ENCODE measurements at regions not wholly inside any gene's neighbourhood (a gene's known extent, or its start where the extent isn't known, plus 50 kb on each side); places are given as distances from the start of the nearest gene placed in this dataset.
"Not testable (repeated sequence)": the region's sequence is repeated elsewhere in the genome, so short reads cannot be mapped to it uniquely, and the experiment has no call there.

- DNase-seq, result no peak
These were observed 367.9 kb upstream of the SLC39A10 start for GRCh38 chr2:195289081-195289480.

DNA sequence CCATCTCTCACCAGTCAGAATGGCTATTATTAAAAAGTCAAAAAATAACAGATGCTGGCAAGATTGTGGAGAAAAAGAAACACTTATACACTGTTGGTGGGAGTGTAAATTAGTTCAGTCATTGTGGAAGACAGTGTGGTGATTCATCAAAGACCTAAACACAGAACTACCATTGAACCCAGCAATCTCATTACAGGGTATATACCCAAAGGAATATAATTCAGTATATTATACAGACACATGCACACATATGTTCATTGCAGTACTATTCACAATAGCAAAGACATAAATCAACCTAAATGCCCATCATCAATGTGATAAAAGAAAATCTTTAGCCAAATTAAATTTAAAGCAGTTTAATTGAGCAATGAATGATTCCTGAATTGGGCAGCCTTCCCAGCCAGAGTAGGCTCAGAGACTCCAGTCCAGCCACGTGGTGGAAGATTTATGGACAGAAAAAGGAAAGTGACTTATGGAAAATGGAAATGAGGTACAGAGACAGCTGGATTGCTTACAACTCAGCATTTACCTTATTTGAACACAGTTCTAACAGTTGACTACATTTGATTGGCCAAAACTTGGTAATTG, 377.1 kb upstream of the SLC39A10 start:
- no peak for DNase-seq

DNA sequence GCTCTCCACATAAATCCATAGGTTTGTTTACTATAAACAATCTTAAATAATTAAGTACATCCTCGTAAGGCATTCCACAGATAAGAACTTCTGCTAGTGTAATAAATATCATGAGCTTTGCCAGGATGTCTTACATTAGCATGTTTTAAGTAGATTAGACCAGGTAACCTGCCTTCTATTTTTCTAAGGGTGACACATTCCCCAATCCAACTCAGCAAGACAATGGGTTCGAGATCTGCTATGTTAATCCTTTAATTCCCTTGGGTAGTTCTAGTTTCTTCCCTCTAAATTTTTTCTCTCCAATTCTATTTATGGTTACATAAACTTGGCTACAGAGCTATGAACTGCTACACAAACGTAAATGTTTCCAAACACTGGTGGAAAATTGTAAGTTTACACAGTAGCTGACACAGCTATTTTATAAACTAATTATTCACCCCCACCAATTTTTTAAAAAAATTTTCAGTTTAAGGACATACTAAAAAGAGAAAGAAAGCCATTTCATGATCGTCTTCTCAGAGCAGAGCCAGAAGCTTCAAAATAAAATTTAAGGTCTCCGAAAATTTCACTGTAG, 386.5 kb upstream of the SLC39A10 start:
- DNase-seq, result no peak

DNA sequence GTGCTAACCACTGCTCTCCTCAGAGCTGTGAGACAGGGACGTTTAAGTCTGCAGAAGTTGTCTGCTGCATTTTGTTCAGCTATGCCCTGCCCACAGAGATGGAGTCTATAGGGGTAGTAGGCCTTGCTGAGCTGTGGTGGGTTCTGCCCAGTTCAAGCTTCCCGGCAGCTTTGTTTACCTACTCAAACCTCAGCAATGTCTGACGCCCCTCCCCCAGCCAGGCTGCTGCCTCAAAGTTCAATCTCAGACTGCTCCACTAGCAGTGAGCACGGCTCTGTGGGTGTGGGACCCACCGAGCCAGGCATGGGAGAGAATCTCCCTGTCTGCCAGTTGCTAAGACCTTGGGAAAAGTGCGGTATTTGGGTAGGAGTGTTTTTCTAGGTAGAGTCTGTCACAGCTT, 387.8 kb upstream of the SLC39A10 start:
- DNase-seq, result no peak

GRCh38 chr2:195257979-195258378, 399.0 kb upstream of the SLC39A10 start:
- no peak for DNase-seq

- no peak for DNase-seq
These were observed 405.0 kb upstream of the SLC39A10 start for GRCh38 chr2:195252018-195252417.

GRCh38 chr2:195251214-195251613, 405.8 kb upstream of the SLC39A10 start:
- DNase-seq, result no peak

DNA sequence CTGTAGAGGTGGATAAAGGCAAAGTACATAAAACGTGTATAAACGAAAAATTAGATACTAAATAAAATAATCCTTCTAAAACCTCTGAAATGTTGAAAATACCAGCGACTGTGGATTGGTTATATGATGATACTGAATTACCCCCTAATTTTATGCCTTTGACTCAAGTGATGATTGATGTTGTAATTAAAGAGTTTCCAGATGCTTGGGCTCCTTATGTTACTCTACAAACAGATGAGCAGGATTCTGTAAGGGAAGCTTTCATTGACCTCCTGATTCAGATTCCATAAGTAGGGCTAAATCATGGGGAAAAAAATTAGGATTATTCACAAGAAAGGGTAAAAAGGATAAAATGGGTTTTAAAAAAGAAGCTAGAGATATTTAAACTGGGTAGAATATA, 418.2 kb upstream of the SLC39A10 start:
- DNase-seq, result no peak

- DNase-seq, result no peak
These were observed 418.6 kb upstream of the SLC39A10 start for GRCh38 chr2:195238379-195238778.

GRCh38 chr2:195228547-195228946, 428.5 kb upstream of the SLC39A10 start:
- DNase-seq, result not testable (repeated sequence)

- DNase-seq, result no peak
These were observed 443.0 kb upstream of the SLC39A10 start for GRCh38 chr2:195214072-195214471.

DNA sequence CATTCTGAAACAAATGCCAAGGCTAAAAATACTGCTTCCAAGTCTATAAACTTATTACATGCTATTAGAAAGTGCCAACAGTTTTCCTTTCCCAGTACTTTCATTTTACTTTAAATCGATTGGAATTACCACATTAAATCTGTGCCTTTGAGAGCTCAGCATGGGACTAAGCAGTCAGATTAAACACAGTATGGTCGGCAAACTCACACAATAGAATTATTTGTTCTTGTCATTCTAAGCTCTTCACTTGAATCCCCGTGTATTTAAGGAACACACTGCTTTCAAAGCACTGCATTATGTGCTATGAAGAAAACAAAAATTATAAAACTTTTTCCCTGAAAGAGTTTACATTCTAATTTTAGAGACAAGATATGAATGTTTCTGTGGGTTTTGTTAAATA, 444.4 kb upstream of the SLC39A10 start:
- no peak for DNase-seq

- DNase-seq, result no peak
These were observed 454.7 kb upstream of the SLC39A10 start for GRCh38 chr2:195202163-195202845.

DNA sequence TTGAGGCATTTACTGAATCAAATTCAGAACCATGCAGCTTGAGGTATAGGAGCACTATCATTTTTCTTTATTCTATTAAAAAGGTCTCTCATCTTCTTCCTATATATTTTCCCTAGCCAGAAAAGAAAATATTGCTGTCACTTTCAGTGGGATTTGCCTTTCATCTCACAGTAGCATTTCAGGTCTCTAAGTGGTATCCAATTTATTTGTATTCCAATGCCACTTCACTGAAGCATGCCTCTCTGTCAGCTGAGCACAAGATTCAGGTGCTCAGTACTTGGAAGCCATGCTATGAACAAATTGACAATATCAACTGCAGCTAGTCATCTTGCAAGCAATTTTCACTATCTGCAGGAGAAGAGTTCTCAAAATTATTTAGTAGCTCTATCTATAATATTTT, 457.2 kb upstream of the SLC39A10 start:
- DNase-seq, result no peak

- DNase-seq, result no peak
These were observed 475.8 kb upstream of the SLC39A10 start for GRCh38 chr2:195181059-195181705.

GRCh38 chr2:195168369-195168768, 488.7 kb upstream of the SLC39A10 start:
- DNase-seq, result no peak

DNA sequence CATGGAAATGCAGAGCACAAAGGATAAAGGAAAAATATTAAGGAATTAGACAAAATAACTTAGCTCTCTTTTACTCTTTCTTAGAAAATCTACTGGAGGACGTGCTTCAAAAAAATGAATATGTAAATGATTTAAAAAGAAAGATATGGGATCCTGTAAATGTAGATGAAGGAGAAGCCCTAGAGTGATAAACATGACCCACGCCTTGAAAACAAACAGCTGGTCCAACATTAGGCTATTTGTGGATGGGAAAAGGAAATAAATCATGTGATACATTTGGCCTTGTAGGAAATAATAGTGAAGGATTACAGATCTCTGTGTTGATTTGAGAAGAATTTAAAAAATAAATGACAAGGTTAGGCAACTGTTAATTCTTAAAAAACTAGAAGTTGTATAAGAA, 492.1 kb upstream of the SLC39A10 start:
- no peak for DNase-seq

GRCh38 chr2:195162918-195163317, 494.1 kb upstream of the SLC39A10 start:
- no peak for DNase-seq

DNA sequence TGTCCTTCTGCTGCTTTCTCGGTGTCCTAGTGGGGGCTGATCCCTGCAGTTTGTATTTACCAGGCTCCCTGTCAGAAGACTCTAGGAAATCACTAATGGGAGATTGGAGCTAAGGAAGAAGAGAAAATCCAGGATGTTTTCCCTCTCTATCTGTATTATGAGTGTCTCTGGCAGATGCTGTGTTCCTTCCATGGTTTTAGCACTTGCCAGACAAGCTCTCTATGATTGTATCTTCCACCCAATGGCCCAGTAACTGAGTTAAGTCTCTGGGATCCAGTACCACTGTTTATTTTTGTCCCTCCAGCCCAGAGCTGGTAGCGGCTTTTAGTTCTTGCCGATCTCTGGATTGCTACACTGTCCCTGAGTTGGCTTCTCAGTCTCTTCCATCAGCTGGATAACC, 494.8 kb upstream of the SLC39A10 start:
- no peak for DNase-seq

- no peak for DNase-seq
These were observed 496.1 kb upstream of the SLC39A10 start for GRCh38 chr2:195160963-195161362.

DNA sequence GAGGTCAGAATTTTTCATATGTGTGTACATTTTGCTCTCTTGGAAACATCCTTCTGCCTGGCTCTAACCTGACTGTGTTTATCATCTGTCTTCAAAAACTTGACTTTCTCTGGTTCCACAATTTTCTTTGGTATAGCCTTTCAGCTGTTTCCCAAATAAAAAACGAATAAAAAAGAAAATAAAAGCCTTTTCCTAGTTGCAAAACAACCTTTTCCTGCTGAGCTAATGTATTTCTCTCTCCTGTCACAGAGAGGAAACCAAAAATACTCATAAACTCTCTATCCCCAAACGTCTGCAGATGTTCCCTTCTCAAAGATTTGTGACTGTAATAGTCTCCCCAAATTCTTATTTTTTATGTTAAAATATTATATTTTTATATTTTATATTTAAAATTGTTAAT, 505.3 kb upstream of the SLC39A10 start:
- DNase-seq, result no peak

DNA sequence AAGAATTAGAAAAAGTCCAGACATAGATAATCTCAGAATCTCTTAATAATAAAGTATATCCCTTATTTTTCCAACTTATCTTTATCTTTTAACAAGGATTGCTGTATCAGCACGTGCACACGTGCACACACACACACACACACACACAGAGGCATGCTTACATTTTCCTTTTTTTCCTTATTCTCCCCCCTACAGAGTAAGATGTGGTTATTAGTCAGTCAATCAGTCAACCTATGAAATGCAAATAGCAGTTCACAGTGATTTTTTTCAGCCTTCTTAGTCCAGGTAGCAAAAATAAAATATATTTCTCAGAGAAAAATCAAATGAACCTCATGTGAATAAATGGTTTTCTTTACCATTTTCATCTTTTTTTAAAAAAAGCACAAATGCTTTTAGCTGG, 506.2 kb upstream of the SLC39A10 start:
- DNase-seq, result no peak

- no peak for DNase-seq
These were observed 509.0 kb upstream of the SLC39A10 start for GRCh38 chr2:195148004-195148403.
